GM23338 (cell line): ENCODE measurements at regions not wholly inside any gene's neighbourhood (a gene's known extent, or its start where the extent isn't known, plus 50 kb on each side); places are given as distances from the start of the nearest gene placed in this dataset.

ENCODE experiments used
- CREB1 ChIP-seq: fragments of 250-450 bp; sonication (Bioruptor Pico); IDR thresholded peaks from 2 replicates; pipeline ENCODE4 v1.5.0; 2020; ENCODE audit warnings: low read depth, mild to moderate bottlenecking, moderate library complexity
- CTCF ChIP-seq, 2 experiments: fragments of 200-600 bp in 1 of 2; sonication (generic) in 1 of 2; conservative IDR thresholded peaks; 2 replicates each; pipeline versions ENCODE4 v1.5.1 to v1.6.1; 2016 to 2017; ENCODE audit warnings: antibody characterized with exemption in 2 of 2, low read depth in 2 of 2, mild to moderate bottlenecking in 2 of 2, moderate library complexity in 1 of 2
- ETS1 ChIP-seq: IDR thresholded peaks from 2 replicates; pipeline ENCODE4 v1.6.1; 2016; ENCODE audit warnings: antibody characterized with exemption
- EZH2 ChIP-seq: fragments of 200-600 bp; sonication (generic); IDR thresholded peaks from one replicate; pipeline ENCODE4 v1.8.0; 2017; ENCODE audit warnings: antibody characterized with exemption, mild to moderate bottlenecking, low read depth; ENCODE audit not compliant: unreplicated experiment
- EZH2phosphoT487 ChIP-seq: fragments of 200-600 bp; sonication (generic); IDR thresholded peaks from one replicate; pipeline ENCODE4 v1.8.1; 2018; ENCODE audit warnings: antibody characterized with exemption; ENCODE audit not compliant: unreplicated experiment
- JUNB ChIP-seq: IDR thresholded peaks from one replicate; pipeline ENCODE4 v1.6.1; 2016; ENCODE audit warnings: antibody characterized with exemption; ENCODE audit not compliant: unreplicated experiment
- POLR2AphosphoS5 ChIP-seq: IDR thresholded peaks from 2 replicates; pipeline ENCODE4 v1.6.1; 2016; ENCODE audit warnings: antibody characterized with exemption, low read depth
- REST ChIP-seq: IDR thresholded peaks from one replicate; pipeline ENCODE4 v1.6.1; 2018; ENCODE audit warnings: antibody characterized with exemption; ENCODE audit not compliant: unreplicated experiment
- ZNF114 ChIP-seq: fragments of 250-450 bp; sonication (Bioruptor Pico); IDR thresholded peaks from 2 replicates; pipeline ENCODE4 v1.5.0; 2020; ENCODE audit warnings: mild to moderate bottlenecking, moderate library complexity
- ZNF331 ChIP-seq: fragments of 250-450 bp; sonication (Bioruptor Pico); IDR thresholded peaks from 2 replicates; pipeline ENCODE4 v1.5.0; 2020; ENCODE audit warnings: low read depth, mild to moderate bottlenecking, moderate library complexity

- TF ChIP-seq CTCF (conservative IDR thresholded peaks at IDR 0.05; ENCODE audit: low read depth in 2 of 2), result no peak
- no peak for TF ChIP-seq ETS1
- TF ChIP-seq EZH2, result no peak
- no peak for TF ChIP-seq JUNB
- TF ChIP-seq POLR2AphosphoS5, result no peak
- TF ChIP-seq ZNF331 (CRISPR knock-in tag), result no peak
- TF ChIP-seq REST, result no peak
- no peak for TF ChIP-seq CREB1 (CRISPR knock-in tag)
- TF ChIP-seq EZH2phosphoT487, result no peak
- no peak for TF ChIP-seq ZNF114 (CRISPR knock-in tag)
Observed at GRCh38 chr2:236857781-236858180, 227.9 kb upstream of the COPS8 start.
